SK-N-SH treated with all-trans-retinoic acid at 6 μM for 48 hours (cell line): ENCODE measurements at regions not wholly inside any gene's neighbourhood (a gene's known extent, or its start where the extent isn't known, plus 50 kb on each side); places are given as distances from the start of the nearest gene placed in this dataset.

Source experiments
- ATAC-seq: fragments of 200-7000 bp; cut with Tn5 transposase; 3 replicates; pipeline ENCODE4 v1.9.1; 2020; ENCODE audit warnings: mild to moderate bottlenecking, moderate library complexity
- ARNTL ChIP-seq: fragments of 450-650 bp; formaldehyde crosslinking; IDR thresholded peaks from 2 replicates; pipeline ENCODE4 v1.5.0; 2020; ENCODE audit warnings: low read depth, mild to moderate bottlenecking, moderate library complexity, borderline replicate concordance
- CREB5 ChIP-seq: fragments of 250-450 bp; sonication (Bioruptor Pico); IDR thresholded peaks from 2 replicates; pipeline ENCODE4 v1.5.1; 2020; ENCODE audit warnings: low read depth, mild to moderate bottlenecking, moderate library complexity
- CSDC2 ChIP-seq: fragments of 250-450 bp; sonication (Bioruptor Pico); IDR thresholded peaks from 2 replicates; pipeline ENCODE4 v1.5.0; 2020; ENCODE audit warnings: mild to moderate bottlenecking, moderate library complexity
- CSRNP3 ChIP-seq: fragments of 250-450 bp; sonication (Bioruptor Pico); IDR thresholded peaks from 2 replicates; pipeline ENCODE4 v1.5.1; 2021; ENCODE audit warnings: mild to moderate bottlenecking, moderate library complexity
- ESRRG ChIP-seq: fragments of 250-450 bp; sonication (Bioruptor Pico); IDR thresholded peaks from 2 replicates; pipeline ENCODE4 v1.6.1; 2021; ENCODE audit warnings: mild to moderate bottlenecking
- GLIS3 ChIP-seq: fragments of 250-450 bp; sonication (Bioruptor Pico); IDR thresholded peaks from 2 replicates; pipeline ENCODE4 v1.5.0; 2020; ENCODE audit warnings: mild to moderate bottlenecking, moderate library complexity
- ISL1 ChIP-seq: fragments of 250-450 bp; sonication (Bioruptor Pico); IDR thresholded peaks from 2 replicates; pipeline ENCODE4 v2.1.2; 2022; ENCODE audit warnings: mild to moderate bottlenecking, moderate library complexity
- OSR1 ChIP-seq: fragments of 250-450 bp; sonication (Bioruptor Pico); IDR thresholded peaks from 2 replicates; pipeline ENCODE4 v1.8.0; 2022; ENCODE audit warnings: moderate library complexity, mild to moderate bottlenecking, inconsistent platforms
- RARB ChIP-seq: fragments of 250-450 bp; sonication (Bioruptor Pico); IDR thresholded peaks from 2 replicates; pipeline ENCODE4 v1.8.0; 2021; ENCODE audit warnings: mild to moderate bottlenecking, moderate library complexity
- SNAI2 ChIP-seq: fragments of 250-450 bp; sonication (Bioruptor Pico); IDR thresholded peaks from 2 replicates; pipeline ENCODE4 v1.5.0; 2020; ENCODE audit warnings: mild to moderate bottlenecking, moderate library complexity
- TCF4 ChIP-seq: fragments of 250-450 bp; sonication (Bioruptor Pico); IDR thresholded peaks from 2 replicates; pipeline ENCODE4 v1.8.0; 2021; ENCODE audit warnings: mild to moderate bottlenecking, moderate library complexity, borderline replicate concordance
- TOX ChIP-seq: fragments of 250-450 bp; sonication (Bioruptor Pico); IDR thresholded peaks from 2 replicates; pipeline ENCODE4 v1.8.0; 2021; ENCODE audit warnings: mild to moderate bottlenecking, moderate library complexity, borderline replicate concordance
- TSHZ2 ChIP-seq: fragments of 250-450 bp; sonication (Bioruptor Pico); IDR thresholded peaks from 2 replicates; pipeline ENCODE4 v1.5.0; 2020; ENCODE audit warnings: mild to moderate bottlenecking, moderate library complexity
- ZC3H10 ChIP-seq: fragments of 250-450 bp; sonication (Bioruptor Pico); IDR thresholded peaks from 2 replicates; pipeline ENCODE4 v1.5.1; 2021; ENCODE audit warnings: mild to moderate bottlenecking, moderate library complexity
- ZFP3 ChIP-seq: fragments of 250-450 bp; sonication (Bioruptor Pico); IDR thresholded peaks from 2 replicates; pipeline ENCODE4 v1.5.0; 2020; ENCODE audit warnings: mild to moderate bottlenecking, moderate library complexity
- ZFP30 ChIP-seq: fragments of 450-650 bp; formaldehyde crosslinking; IDR thresholded peaks from 2 replicates; pipeline ENCODE4 v1.5.0; 2022; ENCODE audit warnings: mild to moderate bottlenecking, moderate library complexity
- ZNF70 ChIP-seq: fragments of 450-650 bp; formaldehyde crosslinking; IDR thresholded peaks from 2 replicates; pipeline ENCODE4 v1.5.0; 2020; ENCODE audit warnings: mild to moderate bottlenecking, moderate library complexity
- ZNF8 ChIP-seq: fragments of 450-650 bp; formaldehyde crosslinking; IDR thresholded peaks from 2 replicates; pipeline ENCODE4 v1.5.0; 2020; ENCODE audit warnings: mild to moderate bottlenecking, moderate library complexity
- TF ChIP-seq, protein P1 (sequence below): fragments of 250-450 bp; sonication (Bioruptor Pico); IDR thresholded peaks from 2 replicates; pipeline ENCODE4 v1.8.0; 2020; ENCODE audit warnings: mild to moderate bottlenecking, moderate library complexity, borderline replicate concordance
- TF ChIP-seq, protein P2 (sequence below): fragments of 250-450 bp; sonication (Bioruptor Pico); IDR thresholded peaks from 2 replicates; pipeline ENCODE4 v1.8.0; 2021; ENCODE audit warnings: low read depth, mild to moderate bottlenecking, moderate library complexity, borderline replicate concordance

DNA sequence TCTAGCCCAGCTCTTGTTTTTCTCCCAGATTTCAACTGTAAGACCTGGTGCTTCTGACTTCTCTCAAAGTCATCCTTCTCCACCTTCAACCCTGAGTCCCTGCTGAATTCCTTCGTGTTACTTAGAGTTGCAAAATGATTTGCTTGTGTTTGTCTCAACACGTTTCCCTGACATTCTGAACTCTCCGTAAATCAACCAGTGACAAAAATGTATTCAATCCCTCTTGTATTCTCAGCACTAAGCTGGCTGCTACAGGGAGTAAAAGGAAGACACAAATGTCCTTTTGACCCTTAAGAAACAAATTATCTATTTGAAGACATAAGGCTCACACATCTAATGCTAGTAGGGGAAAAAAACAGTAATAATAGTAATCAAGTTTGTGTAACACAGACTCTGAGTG is 514.0 kb upstream of the TMPO start:
- no peak for TF ChIP-seq ZNF70 (CRISPR knock-in tag)
- no peak for TF ChIP-seq CSRNP3 (CRISPR knock-in tag)
- TF ChIP-seq, protein P1, sequence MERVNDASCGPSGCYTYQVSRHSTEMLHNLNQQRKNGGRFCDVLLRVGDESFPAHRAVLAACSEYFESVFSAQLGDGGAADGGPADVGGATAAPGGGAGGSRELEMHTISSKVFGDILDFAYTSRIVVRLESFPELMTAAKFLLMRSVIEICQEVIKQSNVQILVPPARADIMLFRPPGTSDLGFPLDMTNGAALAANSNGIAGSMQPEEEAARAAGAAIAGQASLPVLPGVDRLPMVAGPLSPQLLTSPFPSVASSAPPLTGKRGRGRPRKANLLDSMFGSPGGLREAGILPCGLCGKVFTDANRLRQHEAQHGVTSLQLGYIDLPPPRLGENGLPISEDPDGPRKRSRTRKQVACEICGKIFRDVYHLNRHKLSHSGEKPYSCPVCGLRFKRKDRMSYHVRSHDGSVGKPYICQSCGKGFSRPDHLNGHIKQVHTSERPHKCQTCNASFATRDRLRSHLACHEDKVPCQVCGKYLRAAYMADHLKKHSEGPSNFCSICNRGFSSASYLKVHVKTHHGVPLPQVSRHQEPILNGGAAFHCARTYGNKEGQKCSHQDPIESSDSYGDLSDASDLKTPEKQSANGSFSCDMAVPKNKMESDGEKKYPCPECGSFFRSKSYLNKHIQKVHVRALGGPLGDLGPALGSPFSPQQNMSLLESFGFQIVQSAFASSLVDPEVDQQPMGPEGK (CRISPR knock-in tag), result no peak
- no peak for TF ChIP-seq TSHZ2 (CRISPR knock-in tag)
- no peak for TF ChIP-seq CSDC2 (CRISPR knock-in tag)
- TF ChIP-seq ESRRG (CRISPR knock-in tag), result no peak
- no peak for TF ChIP-seq ZFP3 (CRISPR knock-in tag)
- TF ChIP-seq, protein P2, sequence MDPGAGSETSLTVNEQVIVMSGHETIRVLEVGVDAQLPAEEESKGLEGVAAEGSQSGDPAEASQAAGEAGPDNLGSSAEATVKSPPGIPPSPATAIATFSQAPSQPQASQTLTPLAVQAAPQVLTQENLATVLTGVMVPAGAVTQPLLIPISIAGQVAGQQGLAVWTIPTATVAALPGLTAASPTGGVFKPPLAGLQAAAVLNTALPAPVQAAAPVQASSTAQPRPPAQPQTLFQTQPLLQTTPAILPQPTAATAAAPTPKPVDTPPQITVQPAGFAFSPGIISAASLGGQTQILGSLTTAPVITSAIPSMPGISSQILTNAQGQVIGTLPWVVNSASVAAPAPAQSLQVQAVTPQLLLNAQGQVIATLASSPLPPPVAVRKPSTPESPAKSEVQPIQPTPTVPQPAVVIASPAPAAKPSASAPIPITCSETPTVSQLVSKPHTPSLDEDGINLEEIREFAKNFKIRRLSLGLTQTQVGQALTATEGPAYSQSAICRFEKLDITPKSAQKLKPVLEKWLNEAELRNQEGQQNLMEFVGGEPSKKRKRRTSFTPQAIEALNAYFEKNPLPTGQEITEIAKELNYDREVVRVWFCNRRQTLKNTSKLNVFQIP, result no peak
- no peak for TF ChIP-seq CREB5 (CRISPR knock-in tag)
- TF ChIP-seq TOX (CRISPR knock-in tag), result no peak
- no peak for TF ChIP-seq ZC3H10 (CRISPR knock-in tag)
- no peak for TF ChIP-seq ARNTL
- TF ChIP-seq, all 23 proteins: peak for 0
- no peak for ATAC-seq

- no peak for TF ChIP-seq ZFP30 (CRISPR knock-in tag)
- no peak for TF ChIP-seq TOX (CRISPR knock-in tag)
- TF ChIP-seq ZNF8 (CRISPR knock-in tag), result no peak
- TF ChIP-seq TSHZ2 (CRISPR knock-in tag), result no peak
- TF ChIP-seq ISL1 (CRISPR knock-in tag), result no peak
- TF ChIP-seq ZNF70 (CRISPR knock-in tag), result no peak
- TF ChIP-seq CSRNP3 (CRISPR knock-in tag), result no peak
- no peak for TF ChIP-seq CSDC2 (CRISPR knock-in tag)
- TF ChIP-seq, protein P2, result no peak
- TF ChIP-seq RARB, result no peak
- no peak for TF ChIP-seq CREB5 (CRISPR knock-in tag)
- no peak for TF ChIP-seq OSR1 (CRISPR knock-in tag)
- no peak for TF ChIP-seq GLIS3 (CRISPR knock-in tag)
- TF ChIP-seq TCF4, result no peak
- no peak for TF ChIP-seq SNAI2 (CRISPR knock-in tag)
- ATAC-seq, result no peak
These were observed 512.4 kb upstream of the TMPO start for GRCh38 chr12:98002887-98003493.
